CD8-positive, alpha-beta memory T cell (primary cell): ENCODE measurements at regions not wholly inside any gene's neighbourhood (a gene's known extent, or its start where the extent isn't known, plus 50 kb on each side); places are given as distances from the start of the nearest gene placed in this dataset.

Experiments used
- CTCF ChIA-PET: fragments of 350-600 bp; sonication (Branson Sonifier 250); formaldehyde crosslinking; loops from one replicate; lab custom pipeline; 2021; ENCODE audit warnings: antibody characterized with exemption; lab: Charles Lee
- POLR2A ChIA-PET: fragments of 350-600 bp; sonication (Branson Sonifier 250); formaldehyde crosslinking; loops from one replicate; lab custom pipeline; 2021; ENCODE audit warnings: antibody characterized with exemption; lab: Charles Lee
- DNase-seq, 5 donors: peaks; one replicate each; pipeline versions ENCODE4 v3.0.0 to v3.0.0-alpha.2; 2020 to 2022; ENCODE audit warnings: mixed read lengths in 1 of 5
- H3K27ac ChIP-seq: one replicate; pipeline ENCODE4 v1.7.0; 2013; ENCODE audit warnings: low read depth, mild to moderate bottlenecking, low read length, moderate library complexity
- H3K27me3 ChIP-seq: 2 replicates; pipeline ENCODE4 v1.7.0; 2013; ENCODE audit warnings: low read length, mild to moderate bottlenecking; ENCODE audit not compliant: insufficient read depth, poor library complexity, severe bottlenecking
- H3K36me3 ChIP-seq: 2 replicates; pipeline ENCODE4 v1.7.0; 2013; ENCODE audit warnings: mild to moderate bottlenecking, low read length, moderate library complexity; ENCODE audit not compliant: insufficient read depth
- H3K4me1 ChIP-seq: 2 replicates; pipeline ENCODE4 v1.7.0; 2013; ENCODE audit warnings: mild to moderate bottlenecking, low read length, moderate library complexity; ENCODE audit not compliant: insufficient read depth
- H3K4me3 ChIP-seq: 2 replicates; pipeline ENCODE4 v1.7.0; 2013; ENCODE audit warnings: mild to moderate bottlenecking, low read length
- H3K9me3 ChIP-seq: 2 replicates; pipeline ENCODE4 v1.7.0; 2013; ENCODE audit warnings: mild to moderate bottlenecking, low read length
- H3K27ac Mint-ChIP-seq, 8 donors: one replicate each; pipeline ENCODE4 v1.8.0; 2020 to 2021; ENCODE audit warnings: mixed read lengths in 8 of 8, mild to moderate bottlenecking in 6 of 8, inconsistent platforms in 3 of 8, moderate library complexity in 3 of 8
- H3K27me3 Mint-ChIP-seq, 2 donors: one replicate each; pipeline ENCODE4 v1.8.0; 2020 to 2021; ENCODE audit warnings: mixed read lengths in 2 of 2, mild to moderate bottlenecking in 1 of 2, moderate library complexity in 1 of 2
- H3K36me3 Mint-ChIP-seq, 3 donors: one replicate each; pipeline ENCODE4 v1.8.0; 2020 to 2021; ENCODE audit warnings: mixed read lengths in 3 of 3, inconsistent platforms in 1 of 3, mild to moderate bottlenecking in 1 of 3
- H3K4me1 Mint-ChIP-seq, 3 donors: one replicate each; pipeline ENCODE4 v1.8.0; 2020 to 2021; ENCODE audit warnings: mixed read lengths in 3 of 3, inconsistent platforms in 1 of 3, mild to moderate bottlenecking in 1 of 3
- H3K4me3 Mint-ChIP-seq, 7 donors: one replicate each; pipeline ENCODE4 v1.8.0; 2020 to 2021; ENCODE audit warnings: mixed read lengths in 7 of 7, mild to moderate bottlenecking in 6 of 7, moderate library complexity in 4 of 7, inconsistent platforms in 2 of 7
- H3K9me3 Mint-ChIP-seq, 5 donors: one replicate each; pipeline ENCODE4 v1.8.0; 2020 to 2022; ENCODE audit warnings: mixed read lengths in 5 of 5, mild to moderate bottlenecking in 3 of 5, moderate library complexity in 2 of 5, inconsistent platforms in 1 of 5

GRCh38 chr3:535566-536416 is 339.2 kb downstream of the CHL1 start:
- no peaks in the 10 kb centered on the region for H3K27me3 ChIP-seq
- Mint-ChIP-seq H3K9me3 (peaks cover 3 to 29% (median 19%) of the 10 kb centered on the region in 5 donors), H3K27ac (no peak overlapping the region), H3K4me1 (no peaks in the 10 kb centered on the region), H3K27me3 (no peaks in the 10 kb centered on the region), H3K4me3 (no peak overlapping the region), H3K36me3 (no peaks in the 10 kb centered on the region)
- no peaks in the 10 kb centered on the region for H3K36me3 ChIP-seq
- no peaks in the 10 kb centered on the region for H3K4me1 ChIP-seq
- ChIA-PET POLR2A (no interaction called here), CTCF (no interaction called here)
- no peak for DNase-seq
- no peak overlapping the region for H3K27ac ChIP-seq
- H3K4me3 ChIP-seq, result no peak overlapping the region
- H3K9me3 ChIP-seq, result no peaks in the 10 kb centered on the region

- Histone ChIP-seq H3K4me1 (no peaks in the 10 kb centered on the region), H3K9me3 (no peaks in the 10 kb centered on the region), H3K4me3 (no peak overlapping the region), H3K36me3 (no peaks in the 10 kb centered on the region), H3K27me3 (no peaks in the 10 kb centered on the region), H3K27ac (no peak overlapping the region)
- DNase-seq, result no peak
- H3K27ac Mint-ChIP-seq, result no peak overlapping the region
- H3K9me3 Mint-ChIP-seq, result peaks cover 1 to 30% (median 21%) of the 10 kb centered on the region in 5 donors
- no peaks in the 10 kb centered on the region for H3K36me3 Mint-ChIP-seq
- ChIA-PET CTCF (no interaction called here), POLR2A (no interaction called here)
- no peak overlapping the region for H3K4me3 Mint-ChIP-seq
- H3K27me3 Mint-ChIP-seq, result no peaks in the 10 kb centered on the region
- no peaks in the 10 kb centered on the region for H3K4me1 Mint-ChIP-seq
Measured at GRCh38 chr3:536417-536813, 339.9 kb downstream of the CHL1 start.

GRCh38 chr3:541062-541801 is 344.7 kb downstream of the CHL1 start:
- H3K36me3 ChIP-seq, result no peaks in the 10 kb centered on the region
- peaks cover 2 to 27% (median 18%) of the 10 kb centered on the region in 5 donors for H3K9me3 Mint-ChIP-seq
- POLR2A ChIA-PET, result no interaction called here
- no peak overlapping the region for H3K27ac ChIP-seq
- H3K27me3 ChIP-seq, result no peaks in the 10 kb centered on the region
- H3K4me3 ChIP-seq, result no peak overlapping the region
- H3K4me3 Mint-ChIP-seq, result no peak overlapping the region
- H3K27ac Mint-ChIP-seq, result no peak overlapping the region
- no peak for DNase-seq
- H3K9me3 ChIP-seq, result no peaks in the 10 kb centered on the region
- no peaks in the 10 kb centered on the region for H3K4me1 ChIP-seq
- CTCF ChIA-PET, result no interaction called here
- no peaks in the 10 kb centered on the region for H3K4me1 Mint-ChIP-seq
- no peaks in the 10 kb centered on the region for H3K36me3 Mint-ChIP-seq
- H3K27me3 Mint-ChIP-seq, result no peaks in the 10 kb centered on the region

- Mint-ChIP-seq H3K4me3 (no peak overlapping the region), H3K36me3 (no peaks in the 10 kb centered on the region), H3K4me1 (no peaks in the 10 kb centered on the region), H3K27ac (no peak overlapping the region), H3K9me3 (peaks cover 2 to 27% (median 13%) of the 10 kb centered on the region in 5 donors), H3K27me3 (no peaks in the 10 kb centered on the region)
- no peak overlapping the region for H3K27ac ChIP-seq
- DNase-seq, result no peak
- H3K4me3 ChIP-seq, result no peak overlapping the region
- H3K9me3 ChIP-seq, result no peaks in the 10 kb centered on the region
- POLR2A ChIA-PET, result no interaction called here
- CTCF ChIA-PET, result no interaction called here
- no peaks in the 10 kb centered on the region for H3K36me3 ChIP-seq
- H3K27me3 ChIP-seq, result no peaks in the 10 kb centered on the region
- H3K4me1 ChIP-seq, result no peaks in the 10 kb centered on the region
Measured at GRCh38 chr3:542021-542420, 345.5 kb downstream of the CHL1 start.

GRCh38 chr3:549636-550035 is 353.1 kb downstream of the CHL1 start:
- no peak for DNase-seq
- Mint-ChIP-seq H3K4me3 (no peak overlapping the region), H3K36me3 (no peaks in the 10 kb centered on the region), H3K9me3 (peaks cover 0 to 11% (median 5%) of the 10 kb centered on the region in 5 donors), H3K27me3 (peaks cover 0 to 2% of the 10 kb centered on the region in 2 donors), H3K4me1 (no peaks in the 10 kb centered on the region), H3K27ac (no peak overlapping the region)
- H3K36me3 ChIP-seq, result no peaks in the 10 kb centered on the region
- no peak overlapping the region for H3K27ac ChIP-seq
- POLR2A ChIA-PET, result no interaction called here
- no peaks in the 10 kb centered on the region for H3K4me1 ChIP-seq
- no peaks in the 10 kb centered on the region for H3K27me3 ChIP-seq
- CTCF ChIA-PET, result no interaction called here
- no peak overlapping the region for H3K4me3 ChIP-seq
- H3K9me3 ChIP-seq, result peaks cover 4% of the 10 kb centered on the region

GRCh38 chr3:550471-550870 is 353.9 kb downstream of the CHL1 start:
- H3K27ac ChIP-seq, result no peak overlapping the region
- Mint-ChIP-seq H3K4me1 (no peaks in the 10 kb centered on the region), H3K36me3 (no peaks in the 10 kb centered on the region), H3K27me3 (peaks cover 0 to 2% of the 10 kb centered on the region in 2 donors), H3K27ac (no peak overlapping the region), H3K9me3 (peaks cover 0 to 11% (median 7%) of the 10 kb centered on the region in 5 donors), H3K4me3 (no peak overlapping the region)
- no peaks in the 10 kb centered on the region for H3K36me3 ChIP-seq
- peaks cover 4% of the 10 kb centered on the region for H3K9me3 ChIP-seq
- H3K27me3 ChIP-seq, result no peaks in the 10 kb centered on the region
- CTCF ChIA-PET, result no interaction called here
- H3K4me3 ChIP-seq, result no peak overlapping the region
- DNase-seq, result no peak
- no peaks in the 10 kb centered on the region for H3K4me1 ChIP-seq
- POLR2A ChIA-PET, result no interaction called here

GRCh38 chr3:557972-558371 is 361.4 kb downstream of the CHL1 start:
- no peaks in the 10 kb centered on the region for H3K36me3 Mint-ChIP-seq
- no peaks in the 10 kb centered on the region for H3K4me1 Mint-ChIP-seq
- no peaks in the 10 kb centered on the region for H3K4me1 ChIP-seq
- H3K27ac Mint-ChIP-seq, result no peak overlapping the region
- H3K4me3 ChIP-seq, result no peak overlapping the region
- H3K4me3 Mint-ChIP-seq, result no peak overlapping the region
- no peak overlapping the region for H3K27ac ChIP-seq
- peaks cover 2 to 13% (median 7%) of the 10 kb centered on the region in 5 donors for H3K9me3 Mint-ChIP-seq
- no peak for DNase-seq
- no peaks in the 10 kb centered on the region for H3K9me3 ChIP-seq
- POLR2A ChIA-PET, result no interaction called here
- no peaks in the 10 kb centered on the region for H3K36me3 ChIP-seq
- no peaks in the 10 kb centered on the region for H3K27me3 ChIP-seq
- CTCF ChIA-PET, result no interaction called here
- peaks cover 0 to 2% of the 10 kb centered on the region in 2 donors for H3K27me3 Mint-ChIP-seq

GRCh38 chr3:567488-568185 is 371.1 kb downstream of the CHL1 start:
- Mint-ChIP-seq H3K4me1 (no peaks in the 10 kb centered on the region), H3K9me3 (peaks cover 2 to 21% (median 9%) of the 10 kb centered on the region in 5 donors), H3K27me3 (no peaks in the 10 kb centered on the region), H3K27ac (no peak overlapping the region), H3K36me3 (no peaks in the 10 kb centered on the region), H3K4me3 (no peak overlapping the region)
- Histone ChIP-seq H3K27me3 (no peaks in the 10 kb centered on the region), H3K9me3 (no peaks in the 10 kb centered on the region), H3K4me3 (no peak overlapping the region), H3K4me1 (no peaks in the 10 kb centered on the region), H3K36me3 (no peaks in the 10 kb centered on the region), H3K27ac (no peak overlapping the region)
- ChIA-PET CTCF (no interaction called here), POLR2A (no interaction called here)
- no peak for DNase-seq
